GM19395 (cell line): ENCODE measurements at regions not wholly inside any gene's neighbourhood (a gene's known extent, or its start where the extent isn't known, plus 50 kb on each side); places are given as distances from the start of the nearest gene placed in this dataset.

Experiments
- ATAC-seq: cut with Tn5 transposase; IDR thresholded peaks from one replicate; pipeline ENCODE4 v1.9.1; 2021; ENCODE audit warnings: mild to moderate bottlenecking, moderate library complexity; ENCODE audit not compliant: unreplicated experiment

GRCh38 chr9:78848061-78848460 is 551.1 kb downstream of the PSAT1 start:
- ATAC-seq: no peak

- ATAC-seq: no peak
These were observed 559.2 kb downstream of the PSAT1 start for GRCh38 chr9:78856144-78856543.

GRCh38 chr9:78856781-78857180 is 559.9 kb downstream of the PSAT1 start:
- ATAC-seq: no peak

GRCh38 chr9:78857373-78858225 is 560.7 kb downstream of the PSAT1 start:
- ATAC-seq: no peak

- ATAC-seq: no peak
These were observed 561.3 kb downstream of the PSAT1 start for GRCh38 chr9:78858266-78858665.

GRCh38 chr9:78860801-78861475 is 564.0 kb downstream of the PSAT1 start:
- no peak for ATAC-seq

- ATAC-seq: no peak
These were observed 566.6 kb downstream of the PSAT1 start for GRCh38 chr9:78863531-78863930.

GRCh38 chr9:78865737-78866136 is 568.8 kb downstream of the PSAT1 start:
- no peak for ATAC-seq

- ATAC-seq: no peak
These were observed 569.5 kb downstream of the PSAT1 start for GRCh38 chr9:78866207-78867132.

- ATAC-seq: no peak
These were observed 574.1 kb downstream of the PSAT1 start for GRCh38 chr9:78871086-78871451.

- ATAC-seq: no peak
These were observed 574.8 kb downstream of the PSAT1 start for GRCh38 chr9:78871452-78872331.

GRCh38 chr9:78874061-78874460 is 577.1 kb downstream of the PSAT1 start:
- ATAC-seq: no peak

GRCh38 chr9:78879324-78880100 is 582.6 kb downstream of the PSAT1 start:
- ATAC-seq: no peak

- no peak for ATAC-seq
These were observed 584.4 kb downstream of the PSAT1 start for GRCh38 chr9:78881295-78881694.

GRCh38 chr9:78882481-78882880 is 585.6 kb downstream of the PSAT1 start:
- no peak for ATAC-seq

GRCh38 chr9:78884611-78885150 is 587.8 kb downstream of the PSAT1 start:
- ATAC-seq: no peak

GRCh38 chr9:78892182-78892581 is 595.3 kb downstream of the PSAT1 start:
- ATAC-seq: no peak

GRCh38 chr9:78892769-78893168 is 595.8 kb downstream of the PSAT1 start:
- no peak for ATAC-seq

- no peak for ATAC-seq
These were observed 597.0 kb downstream of the PSAT1 start for GRCh38 chr9:78893774-78894401.
